Femur (tissue), 1 donor: ENCODE measurements at regions not wholly inside any gene's neighbourhood (a gene's known extent, or its start where the extent isn't known, plus 50 kb on each side); places are given as distances from the start of the nearest gene placed in this dataset.

ENCODE experiments used
- DNase-seq: peaks from one replicate; pipeline ENCODE4 v3.0.0-alpha.2; 2017

DNA sequence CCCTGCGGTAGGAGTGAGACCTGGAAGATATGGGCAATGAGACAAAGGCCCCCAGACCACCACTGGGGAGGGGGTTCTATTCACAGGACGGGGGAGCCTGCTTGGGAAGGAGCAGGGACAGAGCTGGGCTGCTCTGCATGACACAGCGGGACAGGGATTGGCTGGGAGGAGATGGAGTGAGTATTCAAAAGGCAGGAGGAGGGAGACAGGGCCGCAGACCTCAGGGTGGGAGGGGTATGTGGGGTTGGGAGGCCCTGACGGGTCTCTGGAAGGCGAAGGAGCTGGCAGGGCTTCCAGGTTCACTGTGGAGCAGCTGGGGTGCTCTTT lies 60.8 kb upstream of the RPS6KA2 start:
- DNase-seq = no peak

DNA sequence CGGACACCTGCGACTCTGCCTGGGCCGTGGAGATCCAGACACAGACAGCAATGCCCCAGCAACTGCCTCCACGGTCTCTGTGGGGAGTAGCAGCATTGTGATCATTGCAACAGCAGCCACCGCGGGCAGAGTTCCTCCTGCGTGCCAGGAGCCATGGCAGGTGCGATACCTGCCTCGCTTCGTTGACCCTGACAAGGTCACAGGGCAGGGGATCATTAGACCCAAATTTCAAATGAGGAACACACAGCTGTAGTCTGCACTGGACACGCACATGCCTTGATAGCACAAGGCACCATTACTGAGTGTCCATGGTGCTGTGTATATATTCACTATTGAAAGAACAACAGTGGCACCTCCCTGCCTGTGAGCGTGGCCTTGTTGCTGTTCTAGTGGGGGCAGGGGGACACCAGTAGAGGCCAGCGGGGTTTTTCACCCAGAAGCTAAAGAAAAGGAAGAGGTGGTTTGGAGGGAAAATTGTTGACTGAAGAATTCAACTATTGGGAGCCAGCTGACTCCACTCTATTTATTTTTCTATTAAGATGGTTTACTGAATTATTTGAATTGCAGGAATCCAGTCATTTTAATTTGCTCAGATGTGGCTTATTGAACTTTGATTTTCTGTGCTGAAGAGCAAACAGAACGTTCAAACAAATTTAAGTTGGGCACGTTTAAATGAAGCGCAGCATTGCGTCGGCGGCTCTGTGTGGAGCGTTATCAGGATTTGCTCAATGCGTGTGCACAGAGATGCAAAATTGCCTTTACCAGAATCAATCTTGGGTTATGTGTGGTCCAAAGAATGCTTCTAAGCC lies 60.2 kb upstream of the RPS6KA2 start:
- DNase-seq = no peak

DNA sequence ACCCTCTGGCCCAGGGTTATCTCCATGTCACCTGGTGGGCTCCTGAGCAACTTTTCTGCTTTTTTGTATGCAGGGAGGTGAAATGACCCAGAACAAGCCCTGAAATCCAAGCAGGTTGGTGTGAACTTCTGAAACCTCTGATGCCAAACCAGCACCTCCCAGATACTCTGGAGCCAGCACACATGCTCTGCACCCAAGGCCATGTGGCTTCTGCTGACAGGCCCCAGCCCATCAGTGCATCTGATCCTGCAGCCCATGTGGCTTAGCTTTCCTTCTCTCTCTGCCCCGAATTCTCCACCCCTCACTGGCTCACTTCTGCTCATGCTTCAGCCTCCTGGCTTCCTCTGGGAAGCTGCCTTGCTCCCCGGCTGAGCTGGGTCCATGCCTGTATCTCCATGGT lies 59.3 kb upstream of the RPS6KA2 start:
- no peak for DNase-seq

DNA sequence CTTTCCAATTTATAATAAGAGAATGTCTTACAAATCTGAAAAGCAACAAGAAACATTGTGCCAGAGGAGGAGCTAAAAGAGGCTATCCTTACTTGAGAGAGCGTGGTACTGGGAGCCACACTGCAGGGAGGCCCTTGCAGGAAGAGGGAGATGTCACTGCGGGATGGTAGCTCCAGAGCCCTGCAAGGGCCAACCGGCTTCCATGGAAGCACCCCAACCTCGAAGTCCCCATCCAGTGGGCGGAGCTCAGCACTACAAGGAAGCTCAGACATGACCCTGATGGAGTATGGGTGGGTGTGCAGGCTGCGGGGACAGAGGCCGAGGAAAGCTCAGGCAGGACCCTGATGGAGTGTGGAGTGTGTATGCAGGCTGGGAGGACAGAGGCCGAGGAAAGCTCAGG lies 57.8 kb upstream of the RPS6KA2 start:
- no peak for DNase-seq

DNA sequence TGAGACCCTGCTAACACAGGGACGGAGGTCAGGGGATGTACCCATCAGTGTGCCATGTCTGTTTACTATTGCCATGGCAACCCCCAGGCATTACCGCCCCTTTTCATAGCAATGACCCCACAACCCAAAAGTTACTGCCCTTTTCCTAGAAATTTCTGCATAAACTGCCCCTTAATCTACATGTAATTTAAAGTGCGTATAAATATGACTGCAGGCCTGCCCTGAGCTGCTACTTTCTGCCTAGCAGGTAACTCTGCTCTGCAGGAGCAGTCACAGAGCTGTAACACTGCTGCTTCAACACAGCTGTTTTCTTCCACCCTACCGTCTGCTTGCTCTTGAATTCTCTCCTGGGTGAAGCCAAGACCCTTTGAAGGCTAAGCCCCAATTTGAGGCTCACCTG lies 57.1 kb upstream of the RPS6KA2 start:
- DNase-seq = no peak

DNA sequence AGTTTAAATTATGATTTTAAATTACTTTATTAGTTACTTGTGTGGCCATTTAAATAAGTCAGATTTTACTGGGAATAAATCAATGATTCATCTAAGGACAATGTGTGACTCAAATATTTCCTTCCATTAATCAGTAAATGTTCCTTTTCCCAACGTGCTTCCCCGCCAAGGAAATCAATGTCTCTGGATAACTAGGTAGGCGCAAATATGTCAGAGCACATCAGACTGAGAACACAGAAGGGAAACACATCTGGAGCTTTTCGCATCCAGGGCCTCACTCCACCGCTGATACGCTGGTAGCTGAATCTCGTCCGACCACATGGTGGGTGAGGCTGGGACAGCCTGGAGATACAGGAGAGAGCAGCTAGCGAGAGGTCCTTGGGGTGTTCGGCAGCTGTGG lies 56.4 kb upstream of the RPS6KA2 start:
- no peak for DNase-seq

DNA sequence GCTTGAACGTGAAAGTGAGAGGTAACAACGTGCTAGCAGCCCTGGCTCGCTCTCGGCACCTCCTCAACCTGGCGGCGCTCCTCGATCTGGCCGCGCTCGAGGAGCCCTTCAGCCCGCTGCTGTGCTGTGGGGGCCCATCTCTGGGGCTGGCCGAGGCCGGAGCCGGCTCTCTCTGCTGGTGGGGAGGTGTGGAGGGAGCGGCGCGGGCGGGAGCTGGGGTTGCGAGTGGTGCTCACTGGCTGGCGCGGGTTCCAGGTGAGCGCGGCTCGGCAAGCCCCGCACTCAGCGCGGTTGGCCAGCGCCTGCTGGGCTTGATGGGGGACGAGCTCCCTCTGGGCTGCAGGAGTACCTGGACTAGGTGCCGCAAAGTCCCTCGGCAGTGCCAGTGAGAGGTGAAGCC lies 52.5 kb upstream of the RPS6KA2 start:
- DNase-seq = no peak

DNA sequence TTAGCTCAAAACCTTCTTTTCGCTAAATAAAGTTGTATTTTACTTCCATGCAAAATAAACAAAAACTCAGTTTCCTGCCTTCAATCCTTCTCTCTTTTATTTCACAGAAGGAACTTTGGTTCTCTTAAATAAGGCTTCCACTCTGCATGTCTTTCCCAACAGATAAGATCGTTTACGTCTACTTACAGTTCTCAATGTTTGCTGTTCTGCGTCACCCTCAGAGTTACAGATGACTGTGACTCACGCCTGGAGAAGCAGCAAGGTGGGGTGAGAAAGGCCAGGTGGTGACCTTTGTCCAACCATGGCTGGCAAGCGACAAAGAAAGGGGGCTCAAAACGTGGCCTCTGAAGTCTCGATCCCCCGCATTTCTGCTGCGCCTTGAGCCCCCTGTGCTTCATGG lies 51.4 kb upstream of the RPS6KA2 start:
- DNase-seq = no peak

DNA sequence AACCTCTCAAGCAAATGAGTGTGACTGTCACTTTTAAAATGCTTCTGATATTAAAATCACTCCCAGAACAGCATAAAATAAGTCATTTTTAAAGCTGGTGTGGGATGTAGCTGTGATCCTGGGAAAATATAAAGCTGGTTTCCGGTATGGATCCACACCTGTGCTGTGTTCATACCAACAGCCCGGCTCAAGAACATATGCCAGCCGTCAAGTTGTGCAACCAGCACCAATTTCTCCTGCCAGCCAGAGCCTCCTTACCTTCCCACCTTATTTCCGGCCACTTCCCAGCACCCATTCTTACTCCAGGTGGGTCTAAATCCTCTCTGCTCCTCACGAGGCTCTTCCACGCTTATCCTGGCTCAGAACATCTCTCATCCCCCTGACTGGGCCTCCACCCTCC lies 50.9 kb upstream of the RPS6KA2 start:
- no peak for DNase-seq
